ENCODE measurements at regions not wholly inside any gene's neighbourhood (a gene's known extent, or its start where the extent isn't known, plus 50 kb on each side); places are given as distances from the start of the nearest gene placed in this dataset.

GRCh38 chr15:81929557-81929956 is 116.3 kb downstream of the MEX3B start:
- intact Hi-C loops (cut with DNase I): no loop called here
- Histone ChIP-seq H3K36me3 (no peaks in the 10 kb centered on the region), H3K27me3 (no peaks in the 10 kb centered on the region), H3K9me3 (no peaks in the 10 kb centered on the region), H3K4me1 (no peaks in the 10 kb centered on the region), H3K27ac (no peak overlapping the region), H3K4me3 (no peak overlapping the region)
- no peak for DNase-seq
- TF ChIP-seq POLR2A (IDR thresholded peaks at IDR 0.05) (no peak), CTCF (IDR thresholded peaks at IDR 0.05) (no peak)
- WGBS, 2 donors: 69 to 91% methylated on average over 3 of the region's 3 CpGs

GRCh38 chr15:81926981-81927380 is 118.8 kb downstream of the MEX3B start:
- Histone ChIP-seq H3K36me3 (no peaks in the 10 kb centered on the region), H3K9me3 (no peaks in the 10 kb centered on the region), H3K27ac (no peak overlapping the region), H3K27me3 (no peaks in the 10 kb centered on the region), H3K4me1 (no peaks in the 10 kb centered on the region), H3K4me3 (no peak overlapping the region)
- 77 to 87% methylated on average over 6 of the region's 6 CpGs for WGBS, 2 donors
- TF ChIP-seq POLR2A (IDR thresholded peaks at IDR 0.05): no peak
- intact Hi-C loops (cut with DNase I): no loop called here
- DNase-seq: no peak

DNA sequence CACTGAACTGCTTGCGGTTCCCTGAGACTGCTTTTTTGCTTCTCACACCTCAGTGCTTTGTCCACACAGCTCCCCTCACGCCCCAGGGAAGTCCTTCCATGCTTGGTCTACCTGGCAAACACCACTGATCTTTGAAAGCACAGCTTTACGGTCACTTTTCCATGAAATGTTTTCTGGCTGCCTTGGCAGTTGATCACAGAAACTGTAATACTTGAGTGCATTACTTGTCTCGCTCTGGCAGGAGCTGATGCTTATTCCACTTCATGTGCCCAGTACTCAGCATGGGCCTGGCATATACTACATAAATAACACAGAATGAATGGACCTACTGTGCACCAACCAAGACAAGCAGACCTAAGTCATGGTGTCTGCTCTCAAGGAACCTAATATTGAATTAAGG is 121.1 kb downstream of the MEX3B start:
- H3K36me3 ChIP-seq: no peaks in the 10 kb centered on the region
- no peak for DNase-seq
- H3K9me3 ChIP-seq: peaks cover 0 to 6% (median 0%) of the 10 kb centered on the region in 3 donors
- H3K27ac ChIP-seq: no peak overlapping the region
- H3K4me3 ChIP-seq: no peak overlapping the region
- 48 to 51% methylated on average over 4 of the region's 4 CpGs for WGBS, 2 donors
- no peaks in the 10 kb centered on the region for H3K27me3 ChIP-seq
- intact Hi-C loops (cut with DNase I): no loop called here
- TF ChIP-seq POLR2A (IDR thresholded peaks at IDR 0.05): no peak
- no peak for TF ChIP-seq CTCF (IDR thresholded peaks at IDR 0.05)
- H3K4me1 ChIP-seq: no peaks in the 10 kb centered on the region

DNA sequence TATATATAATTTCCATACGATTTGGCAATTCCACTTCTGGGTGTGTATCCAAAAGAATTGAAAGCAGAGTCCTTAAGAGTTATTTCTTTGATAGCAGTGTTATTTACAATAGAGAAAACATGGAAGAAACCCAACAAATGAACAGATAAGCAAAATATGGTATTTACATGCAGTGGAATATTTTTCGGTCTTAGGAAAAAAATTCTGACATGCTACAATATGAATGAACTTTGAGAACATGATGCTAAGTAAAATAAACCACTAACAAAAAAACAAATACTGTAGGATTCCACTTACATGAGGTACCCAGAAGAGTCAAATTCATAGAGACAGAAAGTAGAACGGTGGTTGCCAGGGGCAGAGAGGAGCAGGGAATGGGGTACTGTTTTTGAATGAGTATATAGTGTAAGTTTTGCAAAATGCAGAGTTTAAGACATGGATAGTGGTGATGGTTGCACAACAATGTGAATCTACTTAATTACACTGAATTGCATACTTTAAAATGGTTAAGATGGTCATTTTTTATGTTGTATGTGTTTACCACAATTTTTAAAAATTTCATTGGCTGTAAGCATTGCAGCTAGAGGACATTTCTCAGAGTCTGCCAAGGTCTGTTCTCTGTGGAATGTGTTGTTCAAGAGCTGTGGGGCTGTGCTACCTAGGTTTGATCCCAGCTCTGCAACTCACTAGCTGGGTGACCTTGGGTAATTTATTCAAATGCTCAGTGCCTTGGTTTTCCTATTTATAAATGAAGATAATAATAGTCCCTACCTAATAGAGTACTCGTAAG is 122.1 kb downstream of the MEX3B start:
- H3K27ac ChIP-seq: no peak overlapping the region
- no peak for DNase-seq
- no peaks in the 10 kb centered on the region for H3K27me3 ChIP-seq
- 66 to 68% methylated on average over 4 of the region's 4 CpGs for WGBS, 2 donors
- H3K9me3 ChIP-seq: peaks cover 0 to 14% (median 5%) of the 10 kb centered on the region in 3 donors
- intact Hi-C loops (cut with DNase I): no loop called here
- H3K36me3 ChIP-seq: no peaks in the 10 kb centered on the region
- no peak overlapping the region for H3K4me3 ChIP-seq
- H3K4me1 ChIP-seq: no peaks in the 10 kb centered on the region
- TF ChIP-seq CTCF (IDR thresholded peaks at IDR 0.05): no peak
- no peak for TF ChIP-seq POLR2A (IDR thresholded peaks at IDR 0.05)

- TF ChIP-seq CTCF (IDR thresholded peaks at IDR 0.05) (no peak), POLR2A (IDR thresholded peaks at IDR 0.05) (no peak)
- H3K36me3 ChIP-seq: no peaks in the 10 kb centered on the region
- intact Hi-C loops (cut with DNase I): no loop called here
These were observed 123.7 kb downstream of the MEX3B start for GRCh38 chr15:81922143-81922542.

More at GRCh38 chr15:81922143-81922542, 123.7 kb downstream of the MEX3B start:
- Histone ChIP-seq H3K27ac (no peak overlapping the region), H3K4me1 (no peaks in the 10 kb centered on the region), H3K9me3 (peaks cover 0 to 26% (median 10%) of the 10 kb centered on the region in 3 donors), H3K4me3 (no peak overlapping the region), H3K27me3 (no peaks in the 10 kb centered on the region)
- no peak for DNase-seq

Data from esophagus squamous epithelium (tissue), 5 donors.